ENCODE measurements at regions not wholly inside any gene's neighbourhood (a gene's known extent, or its start where the extent isn't known, plus 50 kb on each side); places are given as distances from the start of the nearest gene placed in this dataset.

GRCh38 chr2:238569507-238570195 lies 142.9 kb downstream of the ASB1 start:
- Mint-ChIP-seq H3K27ac (no peak overlapping the region), H3K27me3 (peaks cover 0 to 6% (median 0%) of the 10 kb centered on the region in 3 donors), H3K4me1 (peaks cover 0 to 2% (median 0%) of the 10 kb centered on the region in 3 donors), H3K4me3 (no peak overlapping the region), H3K36me3 (no peaks in the 10 kb centered on the region), H3K9me3 (peaks cover 0 to 2% (median 0%) of the 10 kb centered on the region in 7 donors)
- ATAC-seq (ENCODE audit: low read depth in 2 of 2) (no peak), DNase-seq (no peak)

GRCh38 chr2:238570391-238570790 lies 143.7 kb downstream of the ASB1 start:
- Mint-ChIP-seq H3K4me3 (no peak overlapping the region), H3K4me1 (peaks cover 0 to 2% (median 0%) of the 10 kb centered on the region in 3 donors), H3K27ac (peak overlapping the region in 1 of 6 donors; percentile 64), H3K36me3 (no peaks in the 10 kb centered on the region), H3K27me3 (peaks cover 0 to 6% (median 0%) of the 10 kb centered on the region in 3 donors), H3K9me3 (peaks cover 0 to 2% (median 0%) of the 10 kb centered on the region in 7 donors)
- ATAC-seq (ENCODE audit: low read depth in 2 of 2) (no peak), DNase-seq (no peak)

- Mint-ChIP-seq H3K36me3 (no peaks in the 10 kb centered on the region), H3K27ac (no peak overlapping the region), H3K4me3 (no peak overlapping the region), H3K27me3 (peaks cover 0 to 6% (median 0%) of the 10 kb centered on the region in 3 donors), H3K9me3 (peaks cover 0 to 2% (median 0%) of the 10 kb centered on the region in 7 donors), H3K4me1 (peaks cover 0 to 2% (median 0%) of the 10 kb centered on the region in 3 donors)
- DNase-seq = no peak
- no peak for ATAC-seq (ENCODE audit: low read depth in 2 of 2)
Observed at GRCh38 chr2:238570926-238571325, 144.2 kb downstream of the ASB1 start.

GRCh38 chr2:238571661-238572372 lies 145.1 kb downstream of the ASB1 start:
- no peak for ATAC-seq (ENCODE audit: low read depth in 2 of 2)
- peaks cover 0 to 6% (median 0%) of the 10 kb centered on the region in 3 donors for H3K27me3 Mint-ChIP-seq

GRCh38 chr2:238573065-238573778 lies 146.5 kb downstream of the ASB1 start:
- Mint-ChIP-seq H3K27ac (no peak overlapping the region), H3K27me3 (peaks cover 0 to 6% (median 0%) of the 10 kb centered on the region in 3 donors), H3K36me3 (no peaks in the 10 kb centered on the region), H3K4me3 (peak overlapping the region in 1 of 8 donors; percentile 42), H3K9me3 (no peaks in the 10 kb centered on the region), H3K4me1 (peaks cover 0 to 2% (median 0%) of the 10 kb centered on the region in 3 donors)
- DNase-seq (no peak), ATAC-seq (ENCODE audit: low read depth in 2 of 2) (no peak)

More at GRCh38 chr2:238571661-238572372, 145.1 kb downstream of the ASB1 start:
- DNase-seq = no peak
- Mint-ChIP-seq H3K27ac (no peak overlapping the region), H3K9me3 (no peaks in the 10 kb centered on the region), H3K4me3 (no peak overlapping the region), H3K4me1 (peaks cover 0 to 2% (median 0%) of the 10 kb centered on the region in 3 donors), H3K36me3 (no peaks in the 10 kb centered on the region)

- Mint-ChIP-seq H3K4me1 (peaks cover 0 to 2% (median 0%) of the 10 kb centered on the region in 3 donors), H3K4me3 (no peak overlapping the region), H3K27me3 (peaks cover 0 to 6% (median 0%) of the 10 kb centered on the region in 3 donors), H3K36me3 (no peaks in the 10 kb centered on the region), H3K27ac (no peak overlapping the region), H3K9me3 (peaks cover 0 to 2% (median 0%) of the 10 kb centered on the region in 7 donors)
- DNase-seq = no peak
- ATAC-seq (ENCODE audit: low read depth in 2 of 2) = no peak
Observed at GRCh38 chr2:238573916-238574315, 147.2 kb downstream of the ASB1 start.

GRCh38 chr2:238574490-238575271 lies 148.0 kb downstream of the ASB1 start:
- H3K9me3 Mint-ChIP-seq = peaks cover 0 to 2% (median 0%) of the 10 kb centered on the region in 7 donors
- H3K4me3 Mint-ChIP-seq = no peak overlapping the region
- H3K27ac Mint-ChIP-seq = no peak overlapping the region
- H3K27me3 Mint-ChIP-seq = peaks cover 0 to 12% (median 5%) of the 10 kb centered on the region in 3 donors
- H3K4me1 Mint-ChIP-seq = peaks cover 0 to 2% (median 0%) of the 10 kb centered on the region in 3 donors
- DNase-seq (no peak), ATAC-seq (ENCODE audit: low read depth in 2 of 2) (no peak)
- no peaks in the 10 kb centered on the region for H3K36me3 Mint-ChIP-seq

GRCh38 chr2:238576674-238577073 lies 149.9 kb downstream of the ASB1 start:
- H3K4me1 Mint-ChIP-seq = peaks cover 0 to 2% (median 0%) of the 10 kb centered on the region in 3 donors
- peaks cover 0 to 14% (median 14%) of the 10 kb centered on the region in 3 donors for H3K27me3 Mint-ChIP-seq
- H3K9me3 Mint-ChIP-seq = peaks cover 0 to 5% (median 0%) of the 10 kb centered on the region in 7 donors
- H3K4me3 Mint-ChIP-seq = no peak overlapping the region
- DNase-seq = no peak
- H3K36me3 Mint-ChIP-seq = no peaks in the 10 kb centered on the region
- H3K27ac Mint-ChIP-seq = no peak overlapping the region
- no peak for ATAC-seq (ENCODE audit: low read depth in 2 of 2)

GRCh38 chr2:238578256-238578655 lies 151.5 kb downstream of the ASB1 start:
- no peak overlapping the region for H3K27ac Mint-ChIP-seq
- ATAC-seq (ENCODE audit: low read depth in 2 of 2) = no peak
- no peaks in the 10 kb centered on the region for H3K4me1 Mint-ChIP-seq
- H3K9me3 Mint-ChIP-seq = peaks cover 0 to 11% (median 2%) of the 10 kb centered on the region in 7 donors
- no peak overlapping the region for H3K4me3 Mint-ChIP-seq
- no peak for DNase-seq
- H3K27me3 Mint-ChIP-seq = peaks cover 0 to 14% (median 14%) of the 10 kb centered on the region in 3 donors
- no peaks in the 10 kb centered on the region for H3K36me3 Mint-ChIP-seq

GRCh38 chr2:238580486-238580885 lies 153.8 kb downstream of the ASB1 start:
- Mint-ChIP-seq H3K9me3 (peaks cover 0 to 18% (median 7%) of the 10 kb centered on the region in 7 donors), H3K36me3 (no peaks in the 10 kb centered on the region), H3K4me3 (no peak overlapping the region), H3K4me1 (no peaks in the 10 kb centered on the region), H3K27ac (no peak overlapping the region), H3K27me3 (peaks cover 0 to 14% (median 14%) of the 10 kb centered on the region in 3 donors)
- DNase-seq (no peak), ATAC-seq (ENCODE audit: low read depth in 2 of 2) (no peak)

GRCh38 chr2:238581126-238581525 lies 154.4 kb downstream of the ASB1 start:
- peaks cover 0 to 18% (median 7%) of the 10 kb centered on the region in 7 donors for H3K9me3 Mint-ChIP-seq
- H3K4me1 Mint-ChIP-seq = no peaks in the 10 kb centered on the region
- no peaks in the 10 kb centered on the region for H3K36me3 Mint-ChIP-seq
- DNase-seq (no peak), ATAC-seq (ENCODE audit: low read depth in 2 of 2) (no peak)
- H3K4me3 Mint-ChIP-seq = no peak overlapping the region
- H3K27me3 Mint-ChIP-seq = peaks cover 0 to 14% (median 14%) of the 10 kb centered on the region in 3 donors
- no peak overlapping the region for H3K27ac Mint-ChIP-seq

- no peak overlapping the region for H3K27ac Mint-ChIP-seq
- peaks cover 0 to 14% (median 14%) of the 10 kb centered on the region in 3 donors for H3K27me3 Mint-ChIP-seq
- no peak overlapping the region for H3K4me3 Mint-ChIP-seq
- peaks cover 0 to 18% (median 7%) of the 10 kb centered on the region in 7 donors for H3K9me3 Mint-ChIP-seq
- ATAC-seq (ENCODE audit: low read depth in 2 of 2) (no peak), DNase-seq (no peak)
- H3K4me1 Mint-ChIP-seq = no peaks in the 10 kb centered on the region
- H3K36me3 Mint-ChIP-seq = no peaks in the 10 kb centered on the region
Observed at GRCh38 chr2:238582159-238582558, 155.4 kb downstream of the ASB1 start.

- no peak overlapping the region for H3K4me3 Mint-ChIP-seq
- no peaks in the 10 kb centered on the region for H3K4me1 Mint-ChIP-seq
- no peak overlapping the region for H3K27ac Mint-ChIP-seq
- peaks cover 0 to 10% (median 8%) of the 10 kb centered on the region in 3 donors for H3K27me3 Mint-ChIP-seq
- ATAC-seq (ENCODE audit: low read depth in 2 of 2) = no peak
- H3K9me3 Mint-ChIP-seq = peaks cover 0 to 18% (median 6%) of the 10 kb centered on the region in 7 donors
- H3K36me3 Mint-ChIP-seq = no peaks in the 10 kb centered on the region
- DNase-seq = no peak
Observed at GRCh38 chr2:238584617-238585016, 157.9 kb downstream of the ASB1 start.

Measured in naive B cell (primary cell).